CD14-positive monocyte (primary cell): ENCODE measurements at regions not wholly inside any gene's neighbourhood (a gene's known extent, or its start where the extent isn't known, plus 50 kb on each side); places are given as distances from the start of the nearest gene placed in this dataset.

Source experiments
- DNase-seq, 3 donors: peaks; one replicate each; pipeline ENCODE4 v3.0.0-alpha.2; 2011 to 2022
- H2AFZ ChIP-seq: 2 replicates; pipeline ENCODE4 v1.6.0; 2012; ENCODE audit warnings: mild to moderate bottlenecking, low read depth, low read length, inconsistent platforms; ENCODE audit not compliant: insufficient read depth, poor library complexity, severe bottlenecking
- H3K27ac ChIP-seq, 2 donors: 1 replicate in 1 of 2; 2 replicates in 1 of 2; pipeline ENCODE4 v1.5.1; 2012 to 2013; ENCODE audit warnings: low read length in 2 of 2, control low read depth in 1 of 2, inconsistent platforms in 1 of 2, low read depth in 1 of 2, mild to moderate bottlenecking in 1 of 2
- H3K27me3 ChIP-seq, 2 donors: one replicate each; pipeline versions ENCODE4 v1.6.0 to v1.6.1; 2011 to 2013; ENCODE audit warnings: low read length in 2 of 2; ENCODE audit not compliant: control insufficient read depth in 2 of 2, insufficient read depth in 2 of 2
- H3K36me3 ChIP-seq, 2 donors: replicated peaks in 1 of 2; 1 replicate in 1 of 2; 2 replicates in 1 of 2; pipeline versions ENCODE4 v1.5.1 to v1.6.1; 2012 to 2013; ENCODE audit warnings: low read length in 2 of 2, control low read depth in 1 of 2, inconsistent platforms in 1 of 2, mild to moderate bottlenecking in 1 of 2; ENCODE audit not compliant: insufficient read depth in 2 of 2, control insufficient read depth in 1 of 2
- H3K4me1 ChIP-seq, 2 donors: 1 replicate in 1 of 2; 2 replicates in 1 of 2; pipeline versions ENCODE4 v1.5.1 to v1.6.1; 2012 to 2013; ENCODE audit warnings: low read length in 2 of 2, control low read depth in 1 of 2, inconsistent platforms in 1 of 2, mild to moderate bottlenecking in 1 of 2, moderate library complexity in 1 of 2; ENCODE audit not compliant: insufficient read depth in 2 of 2, control insufficient read depth in 1 of 2
- H3K4me2 ChIP-seq: replicated peaks from 2 replicates; pipeline ENCODE3; 2012; ENCODE audit warnings: low read length, moderate library complexity, mild to moderate bottlenecking; ENCODE audit not compliant: poor library complexity, severe bottlenecking; ENCODE audit errors: extremely low read depth
- H3K4me3 ChIP-seq, 3 experiments: fragments of 200-600 bp in 1 of 3; sonication (generic) in 1 of 3; replicated peaks in 1 of 3; 1 replicate in 2 of 3; 2 replicates in 1 of 3; pipeline ENCODE4 v1.5.1; 2011 to 2013; ENCODE audit warnings: low read length in 3 of 3, mild to moderate bottlenecking in 3 of 3, control low read depth in 2 of 3, low read depth in 2 of 3, inconsistent platforms in 1 of 3, moderate library complexity in 1 of 3
- H3K79me2 ChIP-seq: 2 replicates; pipeline ENCODE4 v1.6.0; 2012; ENCODE audit warnings: mild to moderate bottlenecking, control low read depth, inconsistent platforms, low read length, moderate library complexity; ENCODE audit not compliant: insufficient read depth
- H3K9ac ChIP-seq: 2 replicates; pipeline ENCODE4 v1.6.0; 2017; ENCODE audit warnings: low read length, mild to moderate bottlenecking; ENCODE audit not compliant: insufficient read depth, poor library complexity, severe bottlenecking
- H3K9me3 ChIP-seq, 2 donors: replicated peaks in 1 of 2; 1 replicate in 1 of 2; 2 replicates in 1 of 2; pipeline versions ENCODE4 v1.5.1 to v1.6.1; 2012 to 2013; ENCODE audit warnings: low read length in 2 of 2, control low read depth in 1 of 2; ENCODE audit not compliant: control insufficient read depth in 1 of 2, insufficient read depth in 1 of 2
- H4K20me1 ChIP-seq: 2 replicates; pipeline ENCODE4 v1.6.0; 2012; ENCODE audit warnings: mild to moderate bottlenecking, low read length, control low read depth, moderate library complexity; ENCODE audit not compliant: insufficient read depth
- H3K27ac Mint-ChIP-seq, 7 donors: one replicate each; pipeline ENCODE4 v1.8.0; 2020; ENCODE audit warnings: mild to moderate bottlenecking in 7 of 7, mixed read lengths in 7 of 7, moderate library complexity in 6 of 7, inconsistent platforms in 2 of 7
- H3K27me3 Mint-ChIP-seq, 3 donors: one replicate each; pipeline ENCODE4 v1.8.0; 2021 to 2022; ENCODE audit warnings: low read depth in 3 of 3, mild to moderate bottlenecking in 3 of 3, mixed read lengths in 3 of 3, moderate library complexity in 3 of 3, inconsistent platforms in 1 of 3
- H3K36me3 Mint-ChIP-seq, 2 donors: one replicate each; pipeline ENCODE4 v1.8.0; 2020; ENCODE audit warnings: mixed read lengths in 2 of 2, inconsistent platforms in 1 of 2, mild to moderate bottlenecking in 1 of 2
- H3K4me1 Mint-ChIP-seq: one replicate; pipeline ENCODE4 v1.8.0; 2020; ENCODE audit warnings: mild to moderate bottlenecking, mixed read lengths
- H3K4me3 Mint-ChIP-seq, 2 donors: one replicate each; pipeline ENCODE4 v1.8.0; 2020; ENCODE audit warnings: mild to moderate bottlenecking in 2 of 2, mixed read lengths in 2 of 2, moderate library complexity in 1 of 2
- H3K9me3 Mint-ChIP-seq, 7 donors: one replicate each; pipeline ENCODE4 v1.8.0; 2020 to 2022; ENCODE audit warnings: mixed read lengths in 7 of 7, mild to moderate bottlenecking in 6 of 7, moderate library complexity in 6 of 7, inconsistent platforms in 2 of 7
- CTCF ChIP-seq: fragments of 200-600 bp; IDR thresholded peaks from one replicate; pipeline ENCODE4 v1.8.0; 2022; ENCODE audit warnings: antibody characterized with exemption, mild to moderate bottlenecking
- WGBS: methylation state at CpG from one replicate; pipeline ENCODE4 v1.1.5; 2013; ENCODE audit warnings: missing lambda C conversion rate; ENCODE audit not compliant: insufficient coverage; 5-methylcytosine and 5-hydroxymethylcytosine counted together
- intact Hi-C, 2 donors: fragments of 100-400 bp; cut with micrococcal nuclease; formaldehyde crosslinking; loops; one replicate each; pipeline versions ENCODE4 v1.15.0 to v1.15.1; 2023

DNA sequence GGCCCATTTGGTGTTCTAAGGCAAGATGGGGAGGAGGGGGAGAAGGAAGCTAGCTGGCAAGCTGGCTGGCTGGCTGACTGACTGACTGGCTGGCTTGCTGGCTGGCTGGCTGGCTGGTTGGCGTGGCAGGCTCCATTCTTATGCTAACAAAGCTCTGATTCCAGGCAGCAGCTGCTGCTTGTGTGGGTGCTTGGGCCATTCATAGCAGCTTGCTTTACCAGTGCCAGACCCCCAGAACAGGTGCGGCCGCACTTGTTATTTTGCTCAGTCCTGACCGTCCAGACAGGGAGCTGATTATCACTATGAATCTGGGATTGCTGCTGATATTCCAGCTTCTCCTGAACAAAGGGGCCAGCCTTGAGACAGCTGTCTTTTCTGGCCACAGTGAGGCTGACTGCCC is 131.2 kb upstream of the PAK3 start:
- Histone ChIP-seq H3K27me3 (peaks cover 0 to 2% of the 10 kb centered on the region in 2 donors), H3K9ac (no peak overlapping the region), H4K20me1 (no peaks in the 10 kb centered on the region), H3K36me3 (no peaks in the 10 kb centered on the region), H3K4me1 (no peaks in the 10 kb centered on the region), H3K79me2 (no peaks in the 10 kb centered on the region), H2AFZ (no peak overlapping the region), H3K27ac (no peak overlapping the region), H3K9me3 (no peaks in the 10 kb centered on the region), H3K4me2 (no peak overlapping the region), H3K4me3 (no peak overlapping the region)
- no peak for TF ChIP-seq CTCF
- H3K4me1 Mint-ChIP-seq, result peaks cover 5% of the 10 kb centered on the region
- H3K27ac Mint-ChIP-seq, result no peak overlapping the region
- no peaks in the 10 kb centered on the region for H3K9me3 Mint-ChIP-seq
- no peak overlapping the region for H3K4me3 Mint-ChIP-seq
- WGBS, result 100% methylated on average over 3 of the region's 4 CpGs
- H3K27me3 Mint-ChIP-seq, result peaks cover 0 to 3% (median 0%) of the 10 kb centered on the region in 3 donors
- DNase-seq, result no peak
- intact Hi-C loops, result no loop called here
- H3K36me3 Mint-ChIP-seq, result no peaks in the 10 kb centered on the region

DNA sequence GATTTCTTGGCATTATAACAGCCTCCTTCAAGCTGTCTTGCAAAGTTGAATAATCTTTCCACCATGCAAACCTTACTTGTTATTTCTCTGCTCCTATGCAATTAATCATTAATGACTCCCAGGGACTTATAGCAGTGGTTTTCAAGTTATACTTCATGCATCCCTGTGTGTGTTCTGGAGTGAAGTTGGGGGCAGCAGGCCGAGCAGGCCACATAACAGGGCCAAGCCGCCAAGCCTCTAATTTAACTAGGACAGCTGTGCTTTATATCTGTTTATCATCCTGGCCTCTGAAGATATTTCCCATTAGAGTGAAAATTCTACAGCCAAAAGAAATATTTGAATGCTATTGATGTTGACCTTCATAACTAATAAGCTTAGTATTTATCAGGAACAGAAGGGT is 133.5 kb upstream of the PAK3 start:
- H2AFZ ChIP-seq, result no peak overlapping the region
- no peaks in the 10 kb centered on the region for H3K9me3 ChIP-seq
- peaks cover 0 to 2% of the 10 kb centered on the region in 2 donors for H3K27me3 ChIP-seq
- H3K4me2 ChIP-seq, result no peak overlapping the region
- H3K4me1 ChIP-seq, result no peaks in the 10 kb centered on the region
- TF ChIP-seq CTCF, result no peak
- WGBS, result no CpG with 5 or more reads among the region's 2 CpGs
- no peaks in the 10 kb centered on the region for H3K27me3 Mint-ChIP-seq
- H3K79me2 ChIP-seq, result no peaks in the 10 kb centered on the region
- peaks cover 5% of the 10 kb centered on the region for H3K4me1 Mint-ChIP-seq
- no peaks in the 10 kb centered on the region for H3K36me3 ChIP-seq
- H3K27ac Mint-ChIP-seq, result no peak overlapping the region
- DNase-seq, result no peak
- H3K9ac ChIP-seq, result no peak overlapping the region
- H3K27ac ChIP-seq, result no peak overlapping the region
- H3K4me3 ChIP-seq, result no peak overlapping the region
- peaks cover 0 to 2% (median 0%) of the 10 kb centered on the region in 7 donors for H3K9me3 Mint-ChIP-seq
- H3K4me3 Mint-ChIP-seq, result no peak overlapping the region
- no peaks in the 10 kb centered on the region for H4K20me1 ChIP-seq
- H3K36me3 Mint-ChIP-seq, result no peaks in the 10 kb centered on the region
- intact Hi-C loops, result no loop called here
